Tibial nerve (tissue), 4 donors: ENCODE measurements at regions not wholly inside any gene's neighbourhood (a gene's known extent, or its start where the extent isn't known, plus 50 kb on each side); places are given as distances from the start of the nearest gene placed in this dataset.

Experiments
- DNase-seq, 2 donors: peaks; one replicate each; pipeline ENCODE4 v3.0.0-alpha.2; 2019; ENCODE audit warnings: low spot score in 2 of 2
- H3K27ac ChIP-seq, 4 donors: fragments of 200-600 bp; sonication (generic) in 3 of 4; one replicate each; pipeline ENCODE4 v1.5.1; 2017 to 2019; ENCODE audit warnings: mild to moderate bottlenecking in 1 of 4
- H3K27me3 ChIP-seq, 2 donors: fragments of 200-600 bp; sonication (generic) in 1 of 2; one replicate each; pipeline versions ENCODE4 v1.5.1 to v1.6.0; 2017 to 2019
- H3K36me3 ChIP-seq, 3 donors: fragments of 200-600 bp; sonication (generic); one replicate each; pipeline ENCODE4 v1.5.1; 2018 to 2019
- H3K4me1 ChIP-seq, 4 donors: fragments of 200-600 bp; sonication (generic) in 3 of 4; one replicate each; pipeline ENCODE4 v1.5.1; 2017 to 2019
- H3K4me3 ChIP-seq, 4 donors: fragments of 200-600 bp; sonication (generic) in 3 of 4; one replicate each; pipeline ENCODE4 v1.5.1; 2017 to 2019; ENCODE audit warnings: mild to moderate bottlenecking in 1 of 4, moderate library complexity in 1 of 4
- H3K9me3 ChIP-seq, 4 donors: fragments of 200-600 bp; sonication (generic) in 3 of 4; one replicate each; pipeline ENCODE4 v1.5.1; 2017 to 2019
- EP300 ChIP-seq, 2 donors: sonication (generic); formaldehyde crosslinking; IDR thresholded peaks; one replicate each; pipeline ENCODE4 v1.6.1; 2017; ENCODE audit warnings: antibody characterized with exemption in 2 of 2, mild to moderate bottlenecking in 1 of 2
- POLR2A ChIP-seq, 2 donors: fragments of 450-650 bp; IDR thresholded peaks; one replicate each; pipeline ENCODE4 v1.6.1; 2017; ENCODE audit warnings: antibody characterized with exemption in 2 of 2, mild to moderate bottlenecking in 2 of 2, moderate library complexity in 2 of 2
- WGBS, 2 donors: methylation state at CpG; one replicate each; pipeline ENCODE4 v1.1.5; 2018; 5-methylcytosine and 5-hydroxymethylcytosine counted together
- TF ChIP-seq, protein P1 (sequence below), 5 experiments: fragments of 200-600 bp in 3 of 5; fragments of 450-650 bp in 2 of 5; sonication (generic) in 3 of 5; IDR thresholded peaks; one replicate each; pipeline ENCODE4 v1.5.1; 2016 to 2019; ENCODE audit warnings: antibody characterized with exemption in 5 of 5, mild to moderate bottlenecking in 3 of 5, moderate library complexity in 2 of 5

DNA sequence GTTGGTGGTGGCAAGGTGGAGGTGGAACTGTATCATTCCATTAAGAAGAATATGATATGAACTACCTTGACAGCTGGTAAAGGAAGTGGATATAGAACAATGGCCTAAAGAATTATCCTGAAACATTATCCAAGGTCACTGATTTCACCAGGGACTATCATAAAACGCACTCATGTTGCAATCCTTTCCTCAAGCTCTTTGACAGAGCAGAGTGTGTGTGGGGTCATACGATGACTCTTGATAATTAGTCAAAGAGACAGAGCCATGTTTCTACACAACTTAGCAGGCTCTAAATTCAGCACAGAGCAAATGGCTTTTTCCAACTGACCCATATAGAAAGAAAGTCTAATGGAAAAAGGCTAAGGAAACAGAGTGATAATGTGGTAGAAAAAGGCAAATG lies 126.4 kb upstream of the ANKFN1 start:
- no peak overlapping the region for H3K27ac ChIP-seq
- no peak for TF ChIP-seq POLR2A (IDR thresholded peaks at IDR 0.05)
- TF ChIP-seq EP300 (IDR thresholded peaks at IDR 0.05), result no peak
- TF ChIP-seq, protein P1, sequence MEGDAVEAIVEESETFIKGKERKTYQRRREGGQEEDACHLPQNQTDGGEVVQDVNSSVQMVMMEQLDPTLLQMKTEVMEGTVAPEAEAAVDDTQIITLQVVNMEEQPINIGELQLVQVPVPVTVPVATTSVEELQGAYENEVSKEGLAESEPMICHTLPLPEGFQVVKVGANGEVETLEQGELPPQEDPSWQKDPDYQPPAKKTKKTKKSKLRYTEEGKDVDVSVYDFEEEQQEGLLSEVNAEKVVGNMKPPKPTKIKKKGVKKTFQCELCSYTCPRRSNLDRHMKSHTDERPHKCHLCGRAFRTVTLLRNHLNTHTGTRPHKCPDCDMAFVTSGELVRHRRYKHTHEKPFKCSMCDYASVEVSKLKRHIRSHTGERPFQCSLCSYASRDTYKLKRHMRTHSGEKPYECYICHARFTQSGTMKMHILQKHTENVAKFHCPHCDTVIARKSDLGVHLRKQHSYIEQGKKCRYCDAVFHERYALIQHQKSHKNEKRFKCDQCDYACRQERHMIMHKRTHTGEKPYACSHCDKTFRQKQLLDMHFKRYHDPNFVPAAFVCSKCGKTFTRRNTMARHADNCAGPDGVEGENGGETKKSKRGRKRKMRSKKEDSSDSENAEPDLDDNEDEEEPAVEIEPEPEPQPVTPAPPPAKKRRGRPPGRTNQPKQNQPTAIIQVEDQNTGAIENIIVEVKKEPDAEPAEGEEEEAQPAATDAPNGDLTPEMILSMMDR (IDR thresholded peaks at IDR 0.05), result no peak

DNA sequence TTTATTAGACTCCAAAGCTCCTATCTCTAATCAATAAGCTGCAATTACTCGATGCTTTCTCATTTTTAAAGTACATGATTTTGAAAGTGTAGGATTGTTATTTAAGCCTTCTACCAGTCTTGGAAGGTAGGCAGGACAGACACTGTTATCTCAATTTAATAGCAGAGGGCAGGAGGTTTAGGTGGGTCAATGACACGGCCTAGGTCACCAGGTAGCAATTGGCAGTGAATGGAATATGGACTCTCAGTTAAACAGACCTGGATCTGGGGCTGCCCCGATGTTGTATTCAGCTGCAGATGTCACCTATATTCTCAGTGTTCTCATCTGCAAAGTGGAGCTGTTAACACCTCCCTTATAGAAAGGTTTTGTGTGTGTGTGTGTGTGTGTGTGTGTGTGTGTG lies 124.4 kb upstream of the ANKFN1 start:
- no peaks in the 10 kb centered on the region for H3K4me1 ChIP-seq
- no peaks in the 10 kb centered on the region for H3K36me3 ChIP-seq
- H3K4me3 ChIP-seq, result no peak overlapping the region
- WGBS, 2 donors, result 83 to 84% methylated on average over 3 of the region's 3 CpGs
- no peaks in the 10 kb centered on the region for H3K9me3 ChIP-seq
- TF ChIP-seq POLR2A (IDR thresholded peaks at IDR 0.05) (no peak), EP300 (IDR thresholded peaks at IDR 0.05) (no peak)
- TF ChIP-seq, protein P1 (IDR thresholded peaks at IDR 0.05), result no peak
- no peak overlapping the region for H3K27ac ChIP-seq
- no peak for DNase-seq
- H3K27me3 ChIP-seq, result no peaks in the 10 kb centered on the region

More for the DNA sequence above, 126.4 kb upstream of the ANKFN1 start:
- Histone ChIP-seq H3K4me1 (no peaks in the 10 kb centered on the region), H3K9me3 (no peaks in the 10 kb centered on the region), H3K4me3 (no peak overlapping the region), H3K36me3 (no peaks in the 10 kb centered on the region), H3K27me3 (no peaks in the 10 kb centered on the region)
- no peak for DNase-seq
- 48 to 62% methylated on average over 2 of the region's 2 CpGs for WGBS, 2 donors

DNA sequence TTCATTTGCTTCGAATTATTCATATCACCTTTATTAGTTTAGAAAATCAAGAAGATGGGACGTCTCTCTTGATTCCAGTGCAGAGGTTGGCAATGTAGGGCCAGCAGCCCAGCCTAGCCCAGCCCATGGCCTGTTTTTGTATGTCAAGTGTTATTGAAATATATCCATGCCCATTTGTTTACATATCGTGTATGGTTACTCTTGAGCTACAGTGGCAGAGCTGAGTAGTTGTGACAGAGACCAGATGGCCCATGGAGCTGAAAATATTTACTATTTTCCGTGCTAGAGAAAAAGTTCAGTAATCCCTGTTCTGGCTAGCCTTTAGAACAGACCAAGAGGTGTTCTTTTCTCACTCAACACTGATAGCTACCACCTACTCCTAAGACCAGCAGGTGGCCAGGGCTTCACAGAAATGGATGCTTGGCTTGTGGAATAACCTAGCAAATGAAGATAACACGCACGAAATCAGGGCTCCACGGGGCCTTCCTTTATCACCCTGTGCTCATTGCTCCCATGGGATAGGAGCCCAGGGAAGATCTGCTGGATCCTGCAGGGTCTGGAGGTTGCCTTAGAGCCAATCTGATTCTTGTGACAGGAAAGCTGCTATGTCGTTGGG lies 123.2 kb upstream of the ANKFN1 start:
- DNase-seq, result no peak
- Histone ChIP-seq H3K27ac (no peak overlapping the region), H3K4me1 (no peaks in the 10 kb centered on the region), H3K36me3 (no peaks in the 10 kb centered on the region), H3K9me3 (no peaks in the 10 kb centered on the region), H3K4me3 (no peak overlapping the region), H3K27me3 (no peaks in the 10 kb centered on the region)
- 58 to 77% methylated on average over 8 of the region's 8 CpGs for WGBS, 2 donors
- TF ChIP-seq, protein P1 (IDR thresholded peaks at IDR 0.05), result no peak
- TF ChIP-seq EP300 (IDR thresholded peaks at IDR 0.05) (no peak), POLR2A (IDR thresholded peaks at IDR 0.05) (no peak)

DNA sequence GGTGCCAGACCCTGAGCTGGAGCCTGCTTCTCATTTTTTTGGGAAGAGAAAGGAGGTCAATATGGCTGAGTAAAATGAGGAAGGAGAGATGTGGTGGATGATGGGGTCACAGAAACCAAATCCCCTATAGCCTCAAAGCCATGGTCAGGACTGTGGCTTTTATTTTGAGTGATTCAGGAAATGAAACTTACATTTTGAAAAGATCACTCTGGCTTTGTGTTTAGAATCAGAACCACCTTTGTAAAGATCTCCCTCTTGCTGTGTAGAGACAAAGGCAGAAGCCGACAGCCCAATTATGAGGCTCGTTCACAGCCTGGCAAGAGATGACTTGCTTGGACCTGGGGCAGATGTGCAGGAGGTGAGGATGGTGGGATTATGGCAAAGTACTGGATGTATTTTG lies 121.6 kb upstream of the ANKFN1 start:
- H3K9me3 ChIP-seq, result no peaks in the 10 kb centered on the region
- H3K27me3 ChIP-seq, result no peaks in the 10 kb centered on the region
- no peak overlapping the region for H3K4me3 ChIP-seq
- H3K27ac ChIP-seq, result no peak overlapping the region
- no peak for DNase-seq
- no peaks in the 10 kb centered on the region for H3K4me1 ChIP-seq
- no peaks in the 10 kb centered on the region for H3K36me3 ChIP-seq
- TF ChIP-seq POLR2A (IDR thresholded peaks at IDR 0.05), result no peak
- TF ChIP-seq EP300 (IDR thresholded peaks at IDR 0.05), result no peak
- TF ChIP-seq, protein P1 (IDR thresholded peaks at IDR 0.05), result no peak
- 71% methylated on average over 2 of the region's 2 CpGs for WGBS, 2 donors

DNA sequence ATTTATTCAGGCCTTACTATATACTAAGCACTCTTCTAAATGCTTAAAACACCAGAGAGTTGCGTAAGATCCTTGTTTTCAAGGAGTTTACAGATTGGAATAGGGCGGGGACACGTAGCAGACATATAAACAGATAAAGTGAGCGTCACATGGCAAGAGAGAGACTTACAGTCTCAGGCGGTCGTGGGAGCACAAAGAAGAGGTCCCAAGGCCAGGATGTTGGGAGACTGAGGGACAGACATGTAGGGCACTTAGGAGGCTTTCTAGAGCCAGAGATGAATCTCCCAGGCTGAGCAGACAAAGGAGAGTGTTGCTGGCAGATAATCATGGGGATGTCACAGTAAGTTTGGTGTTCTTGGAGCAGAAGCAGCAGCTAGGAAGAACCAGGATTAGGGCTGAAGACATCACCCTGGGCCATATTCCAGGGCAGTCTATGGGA lies 119.1 kb upstream of the ANKFN1 start:
- TF ChIP-seq EP300 (IDR thresholded peaks at IDR 0.05) (no peak), POLR2A (IDR thresholded peaks at IDR 0.05) (no peak)
- TF ChIP-seq, protein P1 (IDR thresholded peaks at IDR 0.05), result no peak
- no peaks in the 10 kb centered on the region for H3K36me3 ChIP-seq
- H3K27me3 ChIP-seq, result no peaks in the 10 kb centered on the region
- no peaks in the 10 kb centered on the region for H3K9me3 ChIP-seq
- DNase-seq, result peak in 1 of 2 donors; percentile 5
- no peak overlapping the region for H3K4me3 ChIP-seq
- peak overlapping the region in 1 of 4 donors; percentile 45 for H3K27ac ChIP-seq
- no peaks in the 10 kb centered on the region for H3K4me1 ChIP-seq
- 61 to 75% methylated on average over 6 of the region's 6 CpGs for WGBS, 2 donors
